ENCODE measurements at regions not wholly inside any gene's neighbourhood (a gene's known extent, or its start where the extent isn't known, plus 50 kb on each side); places are given as distances from the start of the nearest gene placed in this dataset.

GRCh38 chr5:40333459-40334241 is 346.1 kb upstream of the PTGER4 start:
- TF ChIP-seq CTCF (IDR thresholded peaks at IDR 0.05; ENCODE audit: low read length) (no peak), EZH2 (IDR thresholded peaks at IDR 0.05; ENCODE audit: borderline replicate concordance, low read length) (no peak)
